ENCODE measurements at regions not wholly inside any gene's neighbourhood (a gene's known extent, or its start where the extent isn't known, plus 50 kb on each side); places are given as distances from the start of the nearest gene placed in this dataset.

GRCh38 chr17:5635949-5636348 is 51.6 kb upstream of the NLRP1 start:
- DNase-seq (ENCODE audit: low read depth in 3 of 3, low spot score in 2 of 3), result no peak

GRCh38 chr17:5638596-5638995 is 54.3 kb upstream of the NLRP1 start:
- DNase-seq (ENCODE audit: low read depth in 3 of 3, low spot score in 2 of 3), result no peak

GRCh38 chr17:5640726-5641125 is 56.4 kb upstream of the NLRP1 start:
- no peak for DNase-seq (ENCODE audit: low read depth in 3 of 3, low spot score in 2 of 3)

- DNase-seq (ENCODE audit: low read depth in 3 of 3, low spot score in 2 of 3), result no peak
Observed at GRCh38 chr17:5642752-5643151, 58.4 kb upstream of the NLRP1 start.

GRCh38 chr17:5644065-5644464 is 59.8 kb upstream of the NLRP1 start:
- DNase-seq (ENCODE audit: low read depth in 3 of 3, low spot score in 2 of 3), result no peak

- no peak for DNase-seq (ENCODE audit: low read depth in 3 of 3, low spot score in 2 of 3)
Observed at GRCh38 chr17:5651348-5651747, 67.0 kb upstream of the NLRP1 start.

- DNase-seq (ENCODE audit: low read depth in 3 of 3, low spot score in 2 of 3), result no peak
Observed at GRCh38 chr17:5661491-5662125, 77.3 kb upstream of the NLRP1 start.

- peak in 1 of 3 donors; percentile 19 for DNase-seq (ENCODE audit: low read depth in 3 of 3, low spot score in 2 of 3)
Observed at GRCh38 chr17:5662409-5663085, 78.2 kb upstream of the NLRP1 start.

GRCh38 chr17:5665164-5665563 is 80.9 kb upstream of the NLRP1 start:
- no peak for DNase-seq (ENCODE audit: low read depth in 3 of 3, low spot score in 2 of 3)

- DNase-seq (ENCODE audit: low read depth in 3 of 3, low spot score in 2 of 3), result no peak
Observed at GRCh38 chr17:5667871-5668270, 83.6 kb upstream of the NLRP1 start.

- no peak for DNase-seq (ENCODE audit: low read depth in 3 of 3, low spot score in 2 of 3)
Observed at GRCh38 chr17:5668557-5669138, 84.3 kb upstream of the NLRP1 start.

GRCh38 chr17:5669191-5669590 is 84.9 kb upstream of the NLRP1 start:
- DNase-seq (ENCODE audit: low read depth in 3 of 3, low spot score in 2 of 3), result no peak

- DNase-seq (ENCODE audit: low read depth in 3 of 3, low spot score in 2 of 3), result no peak
Observed at GRCh38 chr17:5672141-5672540, 87.8 kb upstream of the NLRP1 start.

- DNase-seq (ENCODE audit: low read depth in 3 of 3, low spot score in 2 of 3), result no peak
Observed at GRCh38 chr17:5672815-5673430, 88.6 kb upstream of the NLRP1 start.

- peak in 2 of 3 donors; percentile 20 to 38 for DNase-seq (ENCODE audit: low read depth in 3 of 3, low spot score in 2 of 3)
Observed at GRCh38 chr17:5675625-5676421, 91.5 kb upstream of the NLRP1 start.

GRCh38 chr17:5677620-5678019 is 93.3 kb upstream of the NLRP1 start:
- DNase-seq (ENCODE audit: low read depth in 3 of 3, low spot score in 2 of 3), result no peak

- DNase-seq (ENCODE audit: low read depth in 3 of 3, low spot score in 2 of 3), result no peak
Observed at GRCh38 chr17:5678171-5678570, 93.9 kb upstream of the NLRP1 start.

- DNase-seq (ENCODE audit: low read depth in 3 of 3, low spot score in 2 of 3), result no peak
Observed at GRCh38 chr17:5680766-5681165, 96.5 kb upstream of the NLRP1 start.

GRCh38 chr17:5683241-5683640 is 98.9 kb upstream of the NLRP1 start:
- DNase-seq (ENCODE audit: low read depth in 3 of 3, low spot score in 2 of 3), result no peak

- DNase-seq (ENCODE audit: low read depth in 3 of 3, low spot score in 2 of 3), result no peak
Observed at GRCh38 chr17:5686074-5686635, 101.8 kb upstream of the NLRP1 start.

GRCh38 chr17:5687646-5688045 is 103.3 kb upstream of the NLRP1 start:
- no peak for DNase-seq (ENCODE audit: low read depth in 3 of 3, low spot score in 2 of 3)
